Prostate gland (tissue), 2 donors: ENCODE measurements at regions not wholly inside any gene's neighbourhood (a gene's known extent, or its start where the extent isn't known, plus 50 kb on each side); places are given as distances from the start of the nearest gene placed in this dataset.

Experiments
- CTCF ChIP-seq, 4 experiments: fragments of 200-600 bp in 2 of 4; fragments of 450-650 bp in 2 of 4; sonication (generic) in 2 of 4; IDR thresholded peaks; 1 replicate in 3 of 4; 2 replicates in 1 of 4; pipeline ENCODE4 v1.5.1; 2016 to 2019; ENCODE audit warnings: antibody characterized with exemption in 4 of 4, mild to moderate bottlenecking in 2 of 4, moderate library complexity in 2 of 4
- POLR2AphosphoS5 ChIP-seq: sonication (generic); formaldehyde crosslinking; IDR thresholded peaks from one replicate; pipeline ENCODE4 v1.6.1; 2017; ENCODE audit warnings: antibody characterized with exemption

DNA sequence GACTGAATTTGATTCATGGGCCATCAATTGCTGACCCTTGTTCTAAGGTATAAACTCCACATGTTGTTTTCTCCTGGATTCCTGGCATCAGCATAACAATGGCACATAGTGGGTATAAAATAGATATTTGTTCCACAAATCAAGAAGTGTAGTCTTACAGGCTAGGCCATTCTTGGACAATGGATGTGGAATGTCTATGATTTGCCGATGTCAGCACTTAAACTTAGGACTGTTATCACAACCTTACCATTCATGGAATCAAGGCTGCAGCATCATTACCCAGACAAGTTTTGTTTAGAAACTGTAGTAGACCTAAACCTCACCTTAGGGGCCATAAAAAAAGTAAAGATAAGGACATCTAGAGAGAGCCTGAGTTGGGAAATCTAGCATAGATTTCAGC is 680.0 kb downstream of the BRINP1 start:
- TF ChIP-seq CTCF (IDR thresholded peaks at IDR 0.05) (no peak), POLR2AphosphoS5 (no peak)
